SK-N-SH (cell line): ENCODE measurements at regions not wholly inside any gene's neighbourhood (a gene's known extent, or its start where the extent isn't known, plus 50 kb on each side); places are given as distances from the start of the nearest gene placed in this dataset.

Experiments used
- CHD2 ChIP-seq: fragments of 150-350 bp; IDR thresholded peaks from 2 replicates; pipeline ENCODE4 v1.6.1; 2018; ENCODE audit warnings: low read length; ENCODE audit not compliant: partially characterized antibody
- EZH2phosphoT487 ChIP-seq: fragments of 200-600 bp; sonication (generic); IDR thresholded peaks from 2 replicates; pipeline ENCODE4 v1.6.1; 2017; ENCODE audit warnings: low read depth, mixed run types, mild to moderate bottlenecking, antibody characterized with exemption, moderate library complexity, borderline replicate concordance
- GABPA ChIP-seq: IDR thresholded peaks from 2 replicates; pipeline ENCODE4 v1.4.0; 2012; ENCODE audit warnings: low read depth, mild to moderate bottlenecking
- POLR2AphosphoS5 ChIP-seq: IDR thresholded peaks from 2 replicates; pipeline ENCODE4 v1.6.1; 2012; ENCODE audit warnings: low read depth, low read length
- RXRA ChIP-seq: IDR thresholded peaks from 2 replicates; pipeline ENCODE4 v1.4.0; 2012; ENCODE audit warnings: low read depth, mild to moderate bottlenecking, borderline replicate concordance
- SIN3A ChIP-seq: IDR thresholded peaks from 2 replicates; pipeline ENCODE4 v1.6.1; 2012; ENCODE audit warnings: low read depth, mild to moderate bottlenecking, low read length, moderate library complexity, borderline replicate concordance
- TF ChIP-seq, protein P1 (sequence below): fragments of 200-600 bp; sonication (generic); IDR thresholded peaks from 2 replicates; pipeline ENCODE4 v1.6.1; 2017; ENCODE audit warnings: antibody characterized with exemption, mild to moderate bottlenecking, moderate library complexity
- TF ChIP-seq, protein P2 (sequence below): fragments of 150-350 bp; IDR thresholded peaks from 2 replicates; pipeline ENCODE4 v1.6.1; 2017; ENCODE audit warnings: antibody characterized with exemption, low read length, low read depth, borderline replicate concordance
- TF ChIP-seq, protein P3 (sequence below): fragments of 150-350 bp; IDR thresholded peaks from 2 replicates; pipeline ENCODE4 v1.6.1; 2016; ENCODE audit warnings: mild to moderate bottlenecking, low read depth, low read length

DNA sequence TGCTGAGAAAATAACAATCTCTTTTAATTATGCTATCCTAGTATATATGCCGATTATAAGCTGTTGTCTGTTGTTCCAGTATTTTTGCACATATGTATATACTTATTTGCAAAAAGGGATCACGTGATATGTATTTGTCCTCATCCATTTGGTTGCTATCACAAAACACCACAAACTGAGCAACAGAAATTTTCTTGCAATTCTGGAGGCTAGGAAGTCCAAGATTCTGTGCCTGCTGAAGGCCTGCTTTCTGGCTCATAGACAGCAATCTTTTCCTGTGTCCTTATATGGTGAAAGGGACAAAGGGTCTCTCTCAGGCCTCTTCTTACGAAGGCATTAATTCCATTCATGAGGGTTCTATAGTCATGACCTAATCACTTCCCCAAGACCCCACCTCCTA lies 186.5 kb downstream of the LPIN1 start:
- TF ChIP-seq POLR2AphosphoS5 (no peak), CHD2 (no peak), SIN3A (no peak), GABPA (no peak), EZH2phosphoT487 (no peak), RXRA (no peak)
- TF ChIP-seq, protein P1, sequence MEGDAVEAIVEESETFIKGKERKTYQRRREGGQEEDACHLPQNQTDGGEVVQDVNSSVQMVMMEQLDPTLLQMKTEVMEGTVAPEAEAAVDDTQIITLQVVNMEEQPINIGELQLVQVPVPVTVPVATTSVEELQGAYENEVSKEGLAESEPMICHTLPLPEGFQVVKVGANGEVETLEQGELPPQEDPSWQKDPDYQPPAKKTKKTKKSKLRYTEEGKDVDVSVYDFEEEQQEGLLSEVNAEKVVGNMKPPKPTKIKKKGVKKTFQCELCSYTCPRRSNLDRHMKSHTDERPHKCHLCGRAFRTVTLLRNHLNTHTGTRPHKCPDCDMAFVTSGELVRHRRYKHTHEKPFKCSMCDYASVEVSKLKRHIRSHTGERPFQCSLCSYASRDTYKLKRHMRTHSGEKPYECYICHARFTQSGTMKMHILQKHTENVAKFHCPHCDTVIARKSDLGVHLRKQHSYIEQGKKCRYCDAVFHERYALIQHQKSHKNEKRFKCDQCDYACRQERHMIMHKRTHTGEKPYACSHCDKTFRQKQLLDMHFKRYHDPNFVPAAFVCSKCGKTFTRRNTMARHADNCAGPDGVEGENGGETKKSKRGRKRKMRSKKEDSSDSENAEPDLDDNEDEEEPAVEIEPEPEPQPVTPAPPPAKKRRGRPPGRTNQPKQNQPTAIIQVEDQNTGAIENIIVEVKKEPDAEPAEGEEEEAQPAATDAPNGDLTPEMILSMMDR, result no peak
- TF ChIP-seq, protein P2, sequence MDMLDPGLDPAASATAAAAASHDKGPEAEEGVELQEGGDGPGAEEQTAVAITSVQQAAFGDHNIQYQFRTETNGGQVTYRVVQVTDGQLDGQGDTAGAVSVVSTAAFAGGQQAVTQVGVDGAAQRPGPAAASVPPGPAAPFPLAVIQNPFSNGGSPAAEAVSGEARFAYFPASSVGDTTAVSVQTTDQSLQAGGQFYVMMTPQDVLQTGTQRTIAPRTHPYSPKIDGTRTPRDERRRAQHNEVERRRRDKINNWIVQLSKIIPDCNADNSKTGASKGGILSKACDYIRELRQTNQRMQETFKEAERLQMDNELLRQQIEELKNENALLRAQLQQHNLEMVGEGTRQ, result no peak
- TF ChIP-seq, protein P3, sequence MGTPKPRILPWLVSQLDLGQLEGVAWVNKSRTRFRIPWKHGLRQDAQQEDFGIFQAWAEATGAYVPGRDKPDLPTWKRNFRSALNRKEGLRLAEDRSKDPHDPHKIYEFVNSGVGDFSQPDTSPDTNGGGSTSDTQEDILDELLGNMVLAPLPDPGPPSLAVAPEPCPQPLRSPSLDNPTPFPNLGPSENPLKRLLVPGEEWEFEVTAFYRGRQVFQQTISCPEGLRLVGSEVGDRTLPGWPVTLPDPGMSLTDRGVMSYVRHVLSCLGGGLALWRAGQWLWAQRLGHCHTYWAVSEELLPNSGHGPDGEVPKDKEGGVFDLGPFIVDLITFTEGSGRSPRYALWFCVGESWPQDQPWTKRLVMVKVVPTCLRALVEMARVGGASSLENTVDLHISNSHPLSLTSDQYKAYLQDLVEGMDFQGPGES, result no peak
